Breast epithelium (tissue), 3 donors: ENCODE measurements at regions not wholly inside any gene's neighbourhood (a gene's known extent, or its start where the extent isn't known, plus 50 kb on each side); places are given as distances from the start of the nearest gene placed in this dataset.

Experiments used
- POLR2A ChIP-seq: fragments of 450-650 bp; IDR thresholded peaks from one replicate; pipeline ENCODE4 v1.6.1; 2016; ENCODE audit warnings: antibody characterized with exemption, mild to moderate bottlenecking, moderate library complexity
- POLR2AphosphoS5 ChIP-seq, 3 donors: sonication (generic); formaldehyde crosslinking; IDR thresholded peaks; one replicate each; pipeline ENCODE4 v1.6.1; 2017; ENCODE audit warnings: antibody characterized with exemption in 3 of 3
- TF ChIP-seq, protein P1 (sequence below), 3 donors: fragments of 450-650 bp; IDR thresholded peaks; one replicate each; pipeline ENCODE4 v1.5.1; 2016 to 2017; ENCODE audit warnings: antibody characterized with exemption in 3 of 3, mild to moderate bottlenecking in 3 of 3, moderate library complexity in 3 of 3

DNA sequence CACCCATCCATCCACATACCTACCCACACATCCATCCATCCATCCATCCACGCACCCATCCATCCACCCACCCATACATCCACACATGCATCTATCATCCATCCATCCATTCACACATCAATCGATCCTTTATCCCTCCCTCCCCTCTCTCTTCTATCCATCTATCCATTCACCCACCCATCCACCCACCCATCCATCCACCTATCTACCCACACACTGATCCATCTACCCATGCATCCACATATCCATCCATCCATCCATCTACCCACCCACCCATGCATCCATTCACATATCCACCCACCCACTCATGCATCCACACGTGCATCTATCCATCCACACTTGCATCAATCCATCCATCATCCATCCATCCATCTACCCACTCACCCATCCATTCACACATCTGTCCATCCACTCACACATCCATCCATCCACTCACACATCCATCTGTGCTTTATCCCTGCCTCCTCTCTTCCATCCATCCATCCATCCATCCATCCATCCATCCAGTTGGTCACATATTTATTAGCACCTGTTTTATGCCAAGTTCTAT, 366.1 kb downstream of the CTTN start:
- TF ChIP-seq POLR2A (no peak), POLR2AphosphoS5 (IDR thresholded peaks at IDR 0.05) (no peak)
- TF ChIP-seq, protein P1, sequence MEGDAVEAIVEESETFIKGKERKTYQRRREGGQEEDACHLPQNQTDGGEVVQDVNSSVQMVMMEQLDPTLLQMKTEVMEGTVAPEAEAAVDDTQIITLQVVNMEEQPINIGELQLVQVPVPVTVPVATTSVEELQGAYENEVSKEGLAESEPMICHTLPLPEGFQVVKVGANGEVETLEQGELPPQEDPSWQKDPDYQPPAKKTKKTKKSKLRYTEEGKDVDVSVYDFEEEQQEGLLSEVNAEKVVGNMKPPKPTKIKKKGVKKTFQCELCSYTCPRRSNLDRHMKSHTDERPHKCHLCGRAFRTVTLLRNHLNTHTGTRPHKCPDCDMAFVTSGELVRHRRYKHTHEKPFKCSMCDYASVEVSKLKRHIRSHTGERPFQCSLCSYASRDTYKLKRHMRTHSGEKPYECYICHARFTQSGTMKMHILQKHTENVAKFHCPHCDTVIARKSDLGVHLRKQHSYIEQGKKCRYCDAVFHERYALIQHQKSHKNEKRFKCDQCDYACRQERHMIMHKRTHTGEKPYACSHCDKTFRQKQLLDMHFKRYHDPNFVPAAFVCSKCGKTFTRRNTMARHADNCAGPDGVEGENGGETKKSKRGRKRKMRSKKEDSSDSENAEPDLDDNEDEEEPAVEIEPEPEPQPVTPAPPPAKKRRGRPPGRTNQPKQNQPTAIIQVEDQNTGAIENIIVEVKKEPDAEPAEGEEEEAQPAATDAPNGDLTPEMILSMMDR (IDR thresholded peaks at IDR 0.05), result no peak
